HG03565 (cell line): ENCODE measurements at regions not wholly inside any gene's neighbourhood (a gene's known extent, or its start where the extent isn't known, plus 50 kb on each side); places are given as distances from the start of the nearest gene placed in this dataset.
A peak's percentile ranks its signal among the peaks of the same experiment; 100 is the strongest.

Experiments used
- ATAC-seq: cut with Tn5 transposase; IDR thresholded peaks from one replicate; pipeline ENCODE4 v1.9.1; 2021; ENCODE audit warnings: mild to moderate bottlenecking, moderate library complexity; ENCODE audit not compliant: unreplicated experiment

DNA sequence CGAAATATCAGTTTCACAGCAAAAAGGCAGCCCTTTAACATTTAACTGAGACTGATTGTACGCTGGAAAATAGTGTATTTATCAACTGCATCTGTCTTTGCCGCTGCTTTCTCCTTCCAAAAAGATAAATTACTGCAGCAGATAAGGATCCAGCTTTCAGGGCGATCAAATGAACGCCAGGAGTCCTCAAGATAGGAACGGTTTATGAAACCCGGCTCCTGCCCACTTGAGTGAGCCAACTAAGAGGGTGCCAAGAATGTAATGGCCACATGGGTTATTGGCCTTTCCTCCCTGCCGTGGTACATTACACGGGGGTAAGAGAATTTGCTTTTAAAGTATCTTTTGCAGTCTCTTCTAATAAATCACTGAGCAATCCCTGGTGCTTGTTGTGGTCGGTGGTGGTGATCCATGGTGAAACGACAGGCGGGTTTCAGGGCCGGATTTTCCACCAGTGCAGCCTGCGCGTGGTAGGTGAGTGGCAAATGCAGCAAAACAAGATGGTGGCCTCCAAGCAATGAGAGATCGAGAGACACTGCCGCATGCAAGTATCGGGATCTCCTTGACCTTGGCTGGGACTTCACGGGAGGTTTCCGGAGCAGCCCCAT lies 67.5 kb upstream of the IRX6 start:
- ATAC-seq, result no peak

DNA sequence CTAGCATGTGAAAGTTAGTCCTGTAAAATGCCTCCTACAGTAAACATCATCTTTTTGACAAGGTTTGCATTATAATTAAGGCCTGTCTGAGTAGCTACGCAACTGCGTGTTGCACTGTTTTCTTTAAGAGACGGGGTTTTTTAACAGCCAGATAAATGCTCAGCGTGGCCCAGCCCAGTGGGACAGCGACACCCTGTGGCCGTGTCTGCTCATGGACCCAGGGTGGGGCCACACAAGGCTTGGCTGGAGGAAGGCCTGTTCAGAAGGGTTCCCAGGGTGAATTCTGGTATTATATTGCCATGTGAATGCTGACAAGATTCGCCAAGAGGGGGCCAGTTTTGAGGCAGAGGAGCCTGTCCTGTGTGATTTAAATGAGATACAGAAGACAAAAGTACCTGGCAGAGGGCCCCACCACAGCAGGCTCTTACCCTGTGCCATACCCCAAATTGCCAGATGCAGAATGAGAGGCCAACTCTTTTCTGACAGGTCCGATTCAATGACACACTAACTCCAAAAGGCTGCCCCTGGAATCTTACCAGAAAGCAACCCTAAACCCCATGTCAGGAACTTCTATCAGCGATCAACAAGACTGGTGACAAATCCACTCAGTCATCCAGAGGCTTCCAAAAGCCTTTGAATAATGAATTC lies 65.9 kb upstream of the IRX6 start:
- peak; percentile 73 for ATAC-seq

DNA sequence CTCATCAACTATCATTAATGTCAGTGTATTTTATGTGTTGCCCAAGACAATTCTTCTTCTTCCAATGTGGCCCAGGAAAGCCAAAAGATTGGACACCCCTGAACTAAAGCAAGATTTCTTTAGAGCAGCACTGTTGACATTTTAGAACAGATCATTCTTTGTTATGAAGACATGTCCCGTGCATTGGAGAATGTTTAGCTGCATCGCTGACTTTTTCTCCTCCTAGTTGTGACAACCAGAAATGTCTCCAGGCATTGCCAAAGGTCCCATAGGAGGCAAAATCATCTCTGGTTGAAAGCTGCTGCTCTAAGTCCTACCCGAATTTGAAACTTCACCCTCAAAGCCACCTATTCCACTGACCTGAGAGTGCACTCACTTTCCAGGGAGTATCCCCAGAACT lies 62.7 kb upstream of the IRX6 start:
- no peak for ATAC-seq

- no peak for ATAC-seq
These were observed 60.4 kb upstream of the IRX6 start for GRCh38 chr16:55263271-55264250.

DNA sequence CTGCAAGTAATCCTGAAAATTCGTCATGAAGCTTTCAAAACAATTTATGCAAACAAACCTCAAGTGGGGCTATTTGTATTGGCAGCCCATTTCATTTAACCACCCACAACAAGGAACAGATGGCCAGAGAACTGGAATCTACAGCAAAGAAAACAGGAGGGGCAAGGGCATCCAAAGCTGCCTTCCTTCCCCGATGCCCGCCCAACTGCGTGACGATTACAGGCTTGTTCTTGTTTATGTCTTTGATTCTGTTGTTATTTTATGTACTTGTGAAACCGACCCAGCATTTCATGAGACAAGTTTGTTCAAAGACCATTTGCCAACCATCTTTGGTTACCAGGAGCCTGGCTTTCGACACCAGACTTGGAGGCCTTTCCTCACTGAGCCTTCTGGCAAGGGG lies 59.1 kb upstream of the IRX6 start:
- no peak for ATAC-seq

GRCh38 chr16:55265926-55266325 lies 58.1 kb upstream of the IRX6 start:
- no peak for ATAC-seq

GRCh38 chr16:55271945-55272513 lies 52.0 kb upstream of the IRX6 start:
- ATAC-seq, result no peak

GRCh38 chr16:55272744-55273143 lies 51.3 kb upstream of the IRX6 start:
- no peak for ATAC-seq

DNA sequence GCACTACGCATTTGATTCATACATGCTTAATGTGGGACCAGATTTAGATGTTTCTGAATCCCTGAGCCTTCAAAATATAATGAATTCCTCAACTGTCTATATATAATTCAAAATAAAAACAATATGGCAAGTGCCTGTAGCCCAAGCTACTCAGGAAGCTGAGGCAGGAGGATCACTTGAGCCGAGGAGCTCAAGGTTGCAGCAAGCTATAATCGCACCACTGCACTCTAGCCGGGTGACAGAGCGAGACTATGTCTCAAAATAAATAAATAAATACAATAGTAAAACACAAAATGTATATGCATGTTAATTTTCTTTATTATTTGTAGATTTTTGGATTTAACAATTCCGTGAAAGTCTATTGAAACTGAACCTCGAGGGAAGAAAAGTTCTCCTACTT lies 50.6 kb upstream of the IRX6 start:
- ATAC-seq, result no peak

DNA sequence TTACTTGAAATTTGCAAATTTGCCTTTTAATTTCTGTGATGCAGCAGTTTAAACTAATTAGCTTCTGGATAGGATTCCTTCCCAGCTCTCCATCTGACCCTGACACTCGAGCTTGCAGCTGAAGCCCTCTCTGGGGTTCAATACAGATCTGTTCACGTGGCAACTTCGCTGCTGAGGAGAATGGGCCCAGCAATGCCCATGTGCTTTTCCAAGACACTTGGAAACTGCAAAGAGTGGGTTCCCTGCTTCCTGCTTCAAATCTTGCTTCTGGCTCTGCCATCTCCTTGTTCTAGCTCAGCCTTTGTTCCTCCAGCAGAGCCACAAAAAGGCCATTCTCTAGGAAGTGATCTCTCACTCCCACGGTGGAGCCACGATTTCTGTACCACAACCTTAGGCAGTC lies 50.0 kb upstream of the IRX6 start:
- no peak for ATAC-seq
